H1 (cell line): ENCODE measurements at regions not wholly inside any gene's neighbourhood (a gene's known extent, or its start where the extent isn't known, plus 50 kb on each side); places are given as distances from the start of the nearest gene placed in this dataset.

Experiments used
- CHD2 ChIP-seq: IDR thresholded peaks from 2 replicates; pipeline ENCODE4 v1.6.1; 2012; ENCODE audit warnings: low read length, improper control_type of control experiment
- JUND ChIP-seq: IDR thresholded peaks from 2 replicates; pipeline ENCODE4 v1.6.1; 2011; ENCODE audit warnings: mild to moderate bottlenecking, improper control_type of control experiment, low read length
- SP4 ChIP-seq: IDR thresholded peaks from 2 replicates; pipeline ENCODE4 v1.6.1; 2012; ENCODE audit warnings: low read length, inconsistent platforms
- TF ChIP-seq, protein P1 (sequence below), 3 experiments: IDR thresholded peaks; 1 replicate in 2 of 3; 2 replicates in 1 of 3; pipeline versions ENCODE4 v1.5.1 to v1.6.1; 2011; ENCODE audit warnings: low read length in 3 of 3, mild to moderate bottlenecking in 3 of 3, inconsistent platforms in 2 of 3, low read depth in 1 of 3, moderate library complexity in 1 of 3; ENCODE audit not compliant: insufficient read depth in 1 of 3; ENCODE audit errors: control extremely low read depth in 1 of 3

DNA sequence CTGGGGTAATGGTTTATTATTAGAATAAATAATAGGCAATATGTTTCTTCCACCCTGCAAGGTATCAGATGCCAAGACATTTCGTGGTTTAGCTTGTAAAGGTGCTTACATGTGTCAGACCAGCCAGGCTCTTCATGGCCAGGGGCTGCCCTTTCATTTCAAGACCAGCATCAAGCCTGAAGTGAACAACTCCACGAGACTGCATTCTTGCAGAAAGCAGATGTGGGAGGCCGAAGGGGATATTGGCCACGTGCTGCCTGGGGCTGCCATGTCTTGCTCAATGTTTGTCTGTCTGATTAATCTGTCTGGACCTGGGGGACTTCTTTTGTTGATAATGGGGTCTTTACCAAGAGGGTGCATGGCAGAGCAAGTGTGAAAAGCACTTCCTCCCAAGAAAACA is 294.2 kb upstream of the RBFOX1 start:
- TF ChIP-seq, protein P1, sequence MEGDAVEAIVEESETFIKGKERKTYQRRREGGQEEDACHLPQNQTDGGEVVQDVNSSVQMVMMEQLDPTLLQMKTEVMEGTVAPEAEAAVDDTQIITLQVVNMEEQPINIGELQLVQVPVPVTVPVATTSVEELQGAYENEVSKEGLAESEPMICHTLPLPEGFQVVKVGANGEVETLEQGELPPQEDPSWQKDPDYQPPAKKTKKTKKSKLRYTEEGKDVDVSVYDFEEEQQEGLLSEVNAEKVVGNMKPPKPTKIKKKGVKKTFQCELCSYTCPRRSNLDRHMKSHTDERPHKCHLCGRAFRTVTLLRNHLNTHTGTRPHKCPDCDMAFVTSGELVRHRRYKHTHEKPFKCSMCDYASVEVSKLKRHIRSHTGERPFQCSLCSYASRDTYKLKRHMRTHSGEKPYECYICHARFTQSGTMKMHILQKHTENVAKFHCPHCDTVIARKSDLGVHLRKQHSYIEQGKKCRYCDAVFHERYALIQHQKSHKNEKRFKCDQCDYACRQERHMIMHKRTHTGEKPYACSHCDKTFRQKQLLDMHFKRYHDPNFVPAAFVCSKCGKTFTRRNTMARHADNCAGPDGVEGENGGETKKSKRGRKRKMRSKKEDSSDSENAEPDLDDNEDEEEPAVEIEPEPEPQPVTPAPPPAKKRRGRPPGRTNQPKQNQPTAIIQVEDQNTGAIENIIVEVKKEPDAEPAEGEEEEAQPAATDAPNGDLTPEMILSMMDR (IDR thresholded peaks at IDR 0.05; ENCODE audit: control extremely low read depth in 1 of 3, insufficient read depth in 1 of 3, low read depth in 1 of 3, low read length in 3 of 3): no peak
- TF ChIP-seq JUND (no peak), SP4 (no peak), CHD2 (no peak)
